Right lobe of liver (tissue), 6 donors: ENCODE measurements at regions not wholly inside any gene's neighbourhood (a gene's known extent, or its start where the extent isn't known, plus 50 kb on each side); places are given as distances from the start of the nearest gene placed in this dataset.

Experiments
- ATAC-seq, 4 donors: fragments of 200-7000 bp; cut with Tn5 transposase; one replicate each; pipeline ENCODE4 v1.9.1; 2020; ENCODE audit warnings: mild to moderate bottlenecking in 4 of 4, moderate library complexity in 4 of 4
- DNase-seq, 3 donors: peaks; one replicate each; pipeline ENCODE4 v3.0.0-alpha.2; 2020
- H3K27ac ChIP-seq, 3 donors: fragments of 200-600 bp; one replicate each; pipeline ENCODE4 v1.8.0; 2022
- H3K27me3 ChIP-seq, 2 donors: fragments of 200-600 bp; one replicate each; pipeline ENCODE4 v1.8.0; 2022
- H3K36me3 ChIP-seq, 4 donors: fragments of 200-600 bp; sonication (generic) in 1 of 4; one replicate each; pipeline versions ENCODE4 v1.5.1 to v1.8.0; 2017 to 2022; ENCODE audit warnings: control low read depth in 1 of 4
- H3K4me1 ChIP-seq, 4 donors: fragments of 200-600 bp; sonication (generic) in 1 of 4; one replicate each; pipeline versions ENCODE4 v1.5.1 to v1.8.0; 2017 to 2022; ENCODE audit warnings: control low read depth in 1 of 4
- H3K4me3 ChIP-seq, 3 donors: fragments of 200-600 bp; one replicate each; pipeline ENCODE4 v1.8.0; 2022
- H3K9me3 ChIP-seq, 4 donors: fragments of 200-600 bp; sonication (generic) in 1 of 4; one replicate each; pipeline versions ENCODE4 v1.5.1 to v1.8.0; 2017 to 2022; ENCODE audit warnings: control low read depth in 1 of 4
- POLR2A ChIP-seq: fragments of 450-650 bp; IDR thresholded peaks from one replicate; pipeline ENCODE4 v1.6.1; 2017; ENCODE audit warnings: antibody characterized with exemption, mild to moderate bottlenecking
- WGBS: methylation state at CpG from one replicate; pipeline ENCODE4 v1.1.6; 2018; ENCODE audit warnings: low coverage, low lambda C conversion rate; ENCODE audit not compliant: insufficient coverage; ENCODE audit errors: missing lambda C conversion rate; 5-methylcytosine and 5-hydroxymethylcytosine counted together
- intact Hi-C, 2 donors: fragments of 100-400 bp; cut with DNase I; formaldehyde crosslinking; loops; one replicate each; pipeline versions ENCODE4 v1.11.2 to v1.14.1; 2022
- TF ChIP-seq, protein P1 (sequence below), 4 donors: fragments of 200-600 bp in 3 of 4; fragments of 450-650 bp in 1 of 4; IDR thresholded peaks; one replicate each; pipeline versions ENCODE4 v1.5.1 to v1.8.0; 2016 to 2022; ENCODE audit warnings: antibody characterized with exemption in 4 of 4, mild to moderate bottlenecking in 2 of 4
- donor health status: DM: no; HTN: yes; CAD: no.
- donor health status: DM: no; HTN: no; CAD: no.
- donor health status: DM: no; HTN: no; CAD: no.
- donor health status: DM: no; HTN: yes; CAD: no.
- donor health status: DM: no; HTN: yes; CAD: no.

DNA sequence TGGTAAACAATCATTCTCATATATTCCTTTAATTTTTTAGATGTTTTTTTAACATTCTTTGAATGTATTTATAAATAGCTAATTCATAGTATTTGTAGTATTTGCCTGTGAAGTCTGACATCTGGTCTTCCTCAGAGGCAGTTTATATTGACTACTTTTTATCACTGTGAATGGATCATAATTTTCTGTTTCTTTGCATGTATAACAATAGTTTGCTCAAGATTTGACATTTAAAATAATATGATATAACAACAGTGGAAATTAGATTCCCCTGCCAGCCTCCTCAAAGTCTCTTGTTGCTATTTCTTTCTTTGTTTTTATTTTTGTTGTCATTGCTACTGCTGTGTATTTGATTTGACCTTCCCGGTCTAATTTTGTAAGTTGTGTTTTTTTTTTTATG is 297.0 kb upstream of the PCDH20 start:
- TF ChIP-seq, protein P1, sequence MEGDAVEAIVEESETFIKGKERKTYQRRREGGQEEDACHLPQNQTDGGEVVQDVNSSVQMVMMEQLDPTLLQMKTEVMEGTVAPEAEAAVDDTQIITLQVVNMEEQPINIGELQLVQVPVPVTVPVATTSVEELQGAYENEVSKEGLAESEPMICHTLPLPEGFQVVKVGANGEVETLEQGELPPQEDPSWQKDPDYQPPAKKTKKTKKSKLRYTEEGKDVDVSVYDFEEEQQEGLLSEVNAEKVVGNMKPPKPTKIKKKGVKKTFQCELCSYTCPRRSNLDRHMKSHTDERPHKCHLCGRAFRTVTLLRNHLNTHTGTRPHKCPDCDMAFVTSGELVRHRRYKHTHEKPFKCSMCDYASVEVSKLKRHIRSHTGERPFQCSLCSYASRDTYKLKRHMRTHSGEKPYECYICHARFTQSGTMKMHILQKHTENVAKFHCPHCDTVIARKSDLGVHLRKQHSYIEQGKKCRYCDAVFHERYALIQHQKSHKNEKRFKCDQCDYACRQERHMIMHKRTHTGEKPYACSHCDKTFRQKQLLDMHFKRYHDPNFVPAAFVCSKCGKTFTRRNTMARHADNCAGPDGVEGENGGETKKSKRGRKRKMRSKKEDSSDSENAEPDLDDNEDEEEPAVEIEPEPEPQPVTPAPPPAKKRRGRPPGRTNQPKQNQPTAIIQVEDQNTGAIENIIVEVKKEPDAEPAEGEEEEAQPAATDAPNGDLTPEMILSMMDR (IDR thresholded peaks at IDR 0.05), result no peak
- TF ChIP-seq POLR2A, result no peak
- DNase-seq, result no peak
- Histone ChIP-seq H3K4me3 (no peak overlapping the region), H3K9me3 (no peaks in the 10 kb centered on the region), H3K36me3 (no peaks in the 10 kb centered on the region), H3K27ac (no peak overlapping the region), H3K4me1 (no peaks in the 10 kb centered on the region), H3K27me3 (no peaks in the 10 kb centered on the region)
- ATAC-seq, result no peak
- 30% methylated on average over 1 of the region's 1 CpG for WGBS
- intact Hi-C loops, result no loop called here

DNA sequence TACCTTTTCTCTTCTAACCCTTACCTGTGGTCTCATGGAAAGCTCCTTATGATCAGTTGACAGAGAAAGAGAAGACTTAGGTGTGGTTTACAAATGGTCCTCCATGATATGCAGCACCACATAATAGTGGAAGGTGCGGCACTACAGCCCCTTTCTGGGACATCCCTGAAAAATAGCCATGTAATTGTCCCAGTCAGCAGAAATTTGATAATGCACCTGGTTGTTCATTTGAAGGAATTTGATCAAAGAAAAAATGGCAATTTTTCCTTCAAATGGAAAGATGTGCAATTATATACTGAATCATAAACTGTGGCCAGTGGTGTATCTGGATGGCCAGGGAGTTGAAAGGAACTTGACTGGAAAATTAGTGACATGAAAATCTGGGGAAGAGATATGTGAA is 293.6 kb upstream of the PCDH20 start:
- intact Hi-C loops, result no loop called here
- Histone ChIP-seq H3K27ac (no peak overlapping the region), H3K4me1 (no peaks in the 10 kb centered on the region), H3K4me3 (no peak overlapping the region), H3K27me3 (no peaks in the 10 kb centered on the region), H3K36me3 (no peaks in the 10 kb centered on the region), H3K9me3 (no peaks in the 10 kb centered on the region)
- TF ChIP-seq POLR2A, result no peak
- TF ChIP-seq, protein P1 (IDR thresholded peaks at IDR 0.05), result no peak
- ATAC-seq (no peak), DNase-seq (no peak)
- 55% methylated on average over 1 of the region's 1 CpG for WGBS

DNA sequence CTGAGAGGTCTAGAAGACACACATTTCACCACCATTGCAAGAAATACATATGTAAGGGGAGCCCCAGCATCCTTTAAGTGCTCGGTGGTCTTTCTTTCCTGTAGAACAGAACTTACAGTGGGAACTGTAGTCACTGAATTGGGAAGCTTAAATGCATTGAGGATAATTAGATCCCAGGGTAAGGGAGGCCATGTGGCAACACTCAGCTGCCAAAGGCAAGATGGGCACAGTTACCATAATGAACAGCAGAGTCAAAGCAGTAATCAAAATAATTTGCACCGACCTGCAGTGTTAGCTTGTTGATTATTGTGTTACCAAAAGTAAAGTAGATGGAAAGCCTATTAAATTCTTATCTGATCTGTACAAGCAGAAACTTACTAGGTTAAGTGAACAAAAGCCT is 291.2 kb upstream of the PCDH20 start:
- DNase-seq (no peak), ATAC-seq (no peak)
- H3K9me3 ChIP-seq, result no peaks in the 10 kb centered on the region
- WGBS, result 67% methylated on average over 2 of the region's 2 CpGs
- intact Hi-C loops, result no loop called here
- no peaks in the 10 kb centered on the region for H3K36me3 ChIP-seq
- no peaks in the 10 kb centered on the region for H3K27me3 ChIP-seq
- TF ChIP-seq POLR2A, result no peak
- TF ChIP-seq, protein P1 (IDR thresholded peaks at IDR 0.05), result no peak
- no peak overlapping the region for H3K4me3 ChIP-seq
- no peak overlapping the region for H3K27ac ChIP-seq
- no peaks in the 10 kb centered on the region for H3K4me1 ChIP-seq

DNA sequence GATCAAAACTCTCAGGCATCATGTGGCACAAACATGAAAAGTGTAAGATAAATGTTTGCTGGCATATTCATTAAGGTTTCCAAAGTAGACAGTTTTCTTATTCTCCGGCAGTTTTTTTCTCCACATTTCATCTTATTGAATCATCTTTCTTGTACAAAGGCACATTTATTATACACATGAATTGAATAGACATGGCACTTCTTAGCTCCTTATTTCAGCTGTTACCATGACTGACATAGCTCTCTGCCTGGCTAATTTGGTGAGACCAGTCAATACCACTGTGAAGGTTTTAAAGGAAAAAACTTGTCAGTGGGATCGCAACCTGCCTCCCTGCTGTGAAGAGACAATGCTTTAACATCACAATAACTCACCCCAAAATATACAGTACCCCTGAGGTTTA is 285.0 kb upstream of the PCDH20 start:
- H3K27me3 ChIP-seq, result no peaks in the 10 kb centered on the region
- no peak for TF ChIP-seq POLR2A
- TF ChIP-seq, protein P1 (IDR thresholded peaks at IDR 0.05), result no peak
- intact Hi-C loops, result no loop called here
- H3K4me1 ChIP-seq, result no peaks in the 10 kb centered on the region
- H3K27ac ChIP-seq, result no peak overlapping the region
- DNase-seq (no peak), ATAC-seq (no peak)
- no peaks in the 10 kb centered on the region for H3K9me3 ChIP-seq
- H3K36me3 ChIP-seq, result no peaks in the 10 kb centered on the region
- no peak overlapping the region for H3K4me3 ChIP-seq
- 74% methylated on average over 2 of the region's 2 CpGs for WGBS

DNA sequence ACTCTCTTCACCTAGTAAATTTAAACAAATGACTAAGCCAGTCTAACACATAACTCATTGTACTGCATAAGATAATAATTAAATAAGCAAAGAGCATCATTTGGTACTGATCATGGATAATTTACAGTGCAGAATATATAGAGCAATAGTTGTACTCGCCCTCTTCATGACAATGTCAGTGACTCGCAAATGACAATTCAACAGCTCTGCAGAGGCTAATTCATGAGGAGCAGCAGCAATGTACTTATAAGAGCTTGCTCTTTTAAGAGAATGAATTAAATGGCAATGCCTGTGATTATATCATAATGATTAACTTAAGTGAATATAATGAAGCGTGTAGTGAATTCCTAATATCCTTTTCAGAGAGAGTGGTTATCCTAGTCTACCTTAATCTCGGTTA is 284.5 kb upstream of the PCDH20 start:
- WGBS, result 69% methylated on average over 4 of the region's 4 CpGs
- intact Hi-C loops, result no loop called here
- Histone ChIP-seq H3K36me3 (no peaks in the 10 kb centered on the region), H3K9me3 (no peaks in the 10 kb centered on the region), H3K27me3 (no peaks in the 10 kb centered on the region), H3K4me1 (no peaks in the 10 kb centered on the region), H3K4me3 (no peak overlapping the region), H3K27ac (no peak overlapping the region)
- no peak for ATAC-seq
- TF ChIP-seq, protein P1 (IDR thresholded peaks at IDR 0.05), result no peak
- no peak for TF ChIP-seq POLR2A
- no peak for DNase-seq
